D721Med (cell line): ENCODE measurements at regions not wholly inside any gene's neighbourhood (a gene's known extent, or its start where the extent isn't known, plus 50 kb on each side); places are given as distances from the start of the nearest gene placed in this dataset.

Experiments used
- DNase-seq: peaks from one replicate; pipeline ENCODE4 v3.0.0; 2011; ENCODE audit warnings: low spot score; ENCODE audit not compliant: insufficient read length
- FAIRE-seq: peaks from 2 replicates; lab custom pipeline; 2011; peaks lifted over from hg19 to GRCh38; lab: Jason Lieb, UNC
- CTCF ChIP-seq: IDR thresholded peaks from 2 replicates; pipeline ENCODE4 v1.5.1; 2012; ENCODE audit warnings: mild to moderate bottlenecking, control low read depth; ENCODE audit not compliant: insufficient read depth; ENCODE audit errors: missing control alignments

DNA sequence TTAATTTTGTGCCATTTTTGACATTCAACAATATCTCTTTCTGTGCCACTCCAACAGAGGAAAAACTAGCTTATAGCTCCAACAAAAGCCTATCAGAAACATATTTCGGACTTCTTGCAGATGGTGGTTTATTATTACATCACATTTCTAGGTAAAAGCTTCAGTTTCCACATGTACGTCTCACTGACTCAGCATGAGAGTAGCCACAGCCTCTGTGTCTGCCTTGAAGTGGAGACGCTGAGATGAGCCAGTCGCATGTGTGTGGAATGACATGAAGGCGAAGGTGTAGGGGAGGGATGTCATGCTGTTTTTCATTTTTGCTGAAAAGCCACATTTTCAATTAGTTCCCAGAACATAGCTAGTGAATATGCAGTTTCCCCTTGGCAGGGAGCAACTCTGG lies 598.6 kb downstream of the EFNB2 start:
- TF ChIP-seq CTCF: no peak
- no peak for FAIRE-seq
- DNase-seq: no peak

DNA sequence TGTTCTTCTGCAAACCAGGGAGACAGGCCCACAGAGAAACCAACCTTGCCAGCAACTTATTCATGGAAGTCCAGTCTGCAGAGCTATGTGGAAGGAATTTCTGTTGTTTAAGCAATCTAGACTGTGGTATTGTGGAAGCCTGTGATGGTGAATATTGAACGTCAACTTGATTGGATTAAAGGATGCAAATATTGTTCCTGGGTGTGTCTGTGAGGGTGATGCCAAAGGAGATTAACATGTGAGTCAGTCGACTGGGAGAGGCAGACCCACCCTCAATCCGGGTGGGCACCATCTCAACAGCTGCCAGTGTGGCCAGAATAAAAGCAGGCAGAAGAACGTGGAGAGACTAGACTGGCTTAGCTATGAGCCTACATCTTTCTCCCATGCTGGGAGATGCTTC lies 606.0 kb downstream of the EFNB2 start:
- DNase-seq (no peak), FAIRE-seq (no peak)
- no peak for TF ChIP-seq CTCF

DNA sequence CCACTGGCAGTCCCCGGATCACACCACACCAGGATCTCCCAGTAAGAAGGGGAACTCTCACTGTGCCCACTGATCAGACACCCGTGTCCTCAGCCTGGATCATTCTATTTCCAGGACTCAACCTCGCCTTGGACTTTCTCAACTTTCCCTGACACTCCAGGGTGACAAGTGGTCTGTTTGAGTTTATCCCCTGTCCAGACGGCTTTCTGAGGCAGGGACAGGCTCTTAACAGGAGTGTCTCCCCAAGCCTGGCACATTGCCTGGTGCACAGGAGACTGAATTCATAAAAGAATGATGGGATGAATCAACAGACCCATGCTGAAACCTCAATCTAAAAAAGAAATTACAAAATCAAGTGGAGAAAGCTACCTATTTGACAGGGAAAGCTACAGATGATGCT lies 606.6 kb downstream of the EFNB2 start:
- DNase-seq (no peak), FAIRE-seq (no peak)
- TF ChIP-seq CTCF: no peak

- TF ChIP-seq CTCF: no peak
- no peak for FAIRE-seq
- DNase-seq: no peak
These were observed 607.4 kb downstream of the EFNB2 start for GRCh38 chr13:105928048-105928447.

GRCh38 chr13:105925496-105925895 lies 610.0 kb downstream of the EFNB2 start:
- peak; percentile 99 for FAIRE-seq
- DNase-seq: no peak
- TF ChIP-seq CTCF: no peak

DNA sequence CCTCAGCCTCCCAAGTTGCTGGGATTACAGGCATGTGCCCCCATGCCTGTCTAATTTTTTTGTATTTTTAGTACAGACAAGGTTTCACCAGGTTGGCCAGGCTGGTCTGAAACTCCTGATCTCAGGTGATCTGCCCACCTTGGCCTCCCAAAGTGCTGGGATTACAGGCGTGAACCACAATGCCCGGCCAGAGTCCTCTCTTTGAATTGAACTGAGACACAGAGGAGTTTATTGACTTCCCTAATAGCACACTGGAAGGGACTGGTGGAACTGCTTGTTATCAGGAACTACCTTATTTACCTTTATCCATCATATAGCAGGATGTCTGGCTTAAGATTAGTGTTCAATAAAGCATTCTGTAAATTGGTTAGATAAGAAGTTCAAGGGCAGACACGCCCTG lies 613.8 kb downstream of the EFNB2 start:
- TF ChIP-seq CTCF: no peak
- FAIRE-seq (no peak), DNase-seq (no peak)

DNA sequence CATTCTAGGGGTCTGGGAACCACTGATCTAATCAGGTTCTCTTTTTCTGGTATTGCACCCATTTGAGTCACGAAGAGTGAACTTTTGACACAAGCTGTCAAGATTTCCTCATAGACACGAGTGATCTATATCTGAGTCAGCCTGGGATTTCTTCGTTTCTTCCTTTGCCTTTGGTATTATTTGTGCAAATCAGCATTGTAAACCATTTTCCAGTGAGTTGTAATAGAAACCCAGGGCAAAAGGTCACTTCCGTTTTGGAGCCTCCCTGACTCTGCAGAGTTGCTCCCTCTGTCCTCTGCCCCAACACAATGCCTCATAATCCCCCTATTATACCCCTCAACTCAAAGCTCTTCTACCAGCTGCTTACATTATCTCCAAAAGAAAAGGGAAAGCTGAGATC lies 615.1 kb downstream of the EFNB2 start:
- no peak for FAIRE-seq
- DNase-seq: no peak

More for the DNA sequence above, 615.1 kb downstream of the EFNB2 start:
- no peak for TF ChIP-seq CTCF
